IMR-90 (cell line): ENCODE measurements at regions not wholly inside any gene's neighbourhood (a gene's known extent, or its start where the extent isn't known, plus 50 kb on each side); places are given as distances from the start of the nearest gene placed in this dataset.

Source experiments
- ATAC-seq: fragments of 200-7000 bp; cut with Tn5 transposase; 2 replicates; pipeline ENCODE4 v1.9.1; 2020; ENCODE audit warnings: low read depth, mild to moderate bottlenecking, moderate library complexity
- BruUV-seq: library from RNA; stranded (reverse); fragments of 400-500 nt; replicated peaks from 2 replicates; lab custom pipeline; 2021; lab: Mats Ljungman, UMichigan
- CTCF ChIA-PET: fragments of 300-600 bp; formaldehyde crosslinking; extraction: SDS; loops from one replicate; lab custom pipeline; 2021; ENCODE audit warnings: antibody characterized with exemption; lab: Yijun Ruan, JAX
- POLR2A ChIA-PET: fragments of 300-600 bp; sonication (Branson Sonifier 250); formaldehyde crosslinking; loops from one replicate; lab custom pipeline; 2022; ENCODE audit warnings: antibody characterized with exemption; ENCODE audit not compliant: unreplicated experiment; lab: Charles Lee
- DNase-seq: peaks from one replicate; pipeline ENCODE4 v3.0.0; 2013
- H2AFZ ChIP-seq: replicated peaks from 2 replicates; pipeline ENCODE3; 2013; ENCODE audit warnings: low read length, mild to moderate bottlenecking; ENCODE audit not compliant: poor library complexity
- H2AK5ac ChIP-seq: 2 replicates; pipeline ENCODE4 v1.6.1; 2013; ENCODE audit warnings: low read depth, low read length, inconsistent platforms
- H2AK9ac ChIP-seq: replicated peaks from 2 replicates; pipeline ENCODE3; 2013; ENCODE audit warnings: mild to moderate bottlenecking, low read depth, low read length, moderate library complexity; ENCODE audit not compliant: poor library complexity
- H2BK120ac ChIP-seq: 2 replicates; pipeline ENCODE4 v1.6.1; 2013; ENCODE audit warnings: low read depth, low read length, inconsistent platforms
- H2BK15ac ChIP-seq: 3 replicates; pipeline ENCODE4 v1.6.1; 2013; ENCODE audit warnings: low read depth, low read length, inconsistent platforms
- H2BK20ac ChIP-seq: 2 replicates; pipeline ENCODE4 v1.6.1; 2013; ENCODE audit warnings: low read depth, mild to moderate bottlenecking, inconsistent platforms, low read length, moderate library complexity
- H2BK5ac ChIP-seq: 2 replicates; pipeline ENCODE4 v1.6.1; 2013; ENCODE audit warnings: mild to moderate bottlenecking, low read depth, low read length, inconsistent platforms; ENCODE audit not compliant: poor library complexity, severe bottlenecking
- H3K14ac ChIP-seq: replicated peaks from 2 replicates; pipeline ENCODE4 v1.6.1; 2013; ENCODE audit warnings: low read depth, low read length, inconsistent platforms
- H3K18ac ChIP-seq: 2 replicates; pipeline ENCODE4 v1.6.1; 2013; ENCODE audit warnings: low read depth, low read length, control low read depth
- H3K23ac ChIP-seq: 2 replicates; pipeline ENCODE4 v1.6.1; 2013; ENCODE audit warnings: low read depth, low read length, inconsistent platforms
- H3K27ac ChIP-seq: 2 replicates; pipeline ENCODE4 v1.5.1; 2013; ENCODE audit warnings: mild to moderate bottlenecking, control low read depth, low read length; ENCODE audit not compliant: insufficient read depth
- H3K27me3 ChIP-seq: 2 replicates; pipeline ENCODE4 v1.6.1; 2013; ENCODE audit warnings: low read length; ENCODE audit not compliant: control insufficient read depth, insufficient read depth
- H3K36me3 ChIP-seq: 2 replicates; pipeline ENCODE4 v1.6.1; 2013; ENCODE audit warnings: low read length, mixed read lengths; ENCODE audit not compliant: control insufficient read depth, insufficient read depth
- H3K4ac ChIP-seq: 2 replicates; pipeline ENCODE4 v1.6.1; 2013; ENCODE audit warnings: low read depth, low read length, inconsistent platforms
- H3K4me1 ChIP-seq: 2 replicates; pipeline ENCODE4 v1.6.1; 2013; ENCODE audit warnings: low read length, mixed read lengths; ENCODE audit not compliant: control insufficient read depth, insufficient read depth
- H3K4me2 ChIP-seq: 2 replicates; pipeline ENCODE4 v1.6.1; 2013; ENCODE audit warnings: low read depth, mild to moderate bottlenecking, control low read depth, low read length, moderate library complexity
- H3K4me3 ChIP-seq: 2 replicates; pipeline ENCODE4 v1.5.1; 2013; ENCODE audit warnings: low read depth, mild to moderate bottlenecking, control low read depth, low read length, moderate library complexity; ENCODE audit not compliant: insufficient read depth
- H3K56ac ChIP-seq: 2 replicates; pipeline ENCODE4 v1.6.1; 2013; ENCODE audit warnings: low read length, inconsistent platforms; ENCODE audit not compliant: insufficient read depth; ENCODE audit errors: extremely low read depth
- H3K79me1 ChIP-seq, 2 experiments: 2 replicates each; pipeline ENCODE4 v1.6.1; 2013; ENCODE audit warnings: low read length in 2 of 2, inconsistent platforms in 1 of 2, low read depth in 1 of 2
- H3K9ac ChIP-seq: 2 replicates; pipeline ENCODE4 v1.6.1; 2013; ENCODE audit warnings: low read depth, low read length, control low read depth
- H3K9me1 ChIP-seq: 2 replicates; pipeline ENCODE4 v1.6.1; 2013; ENCODE audit warnings: low read length, inconsistent platforms; ENCODE audit not compliant: insufficient read depth
- H3K9me3 ChIP-seq: 2 replicates; pipeline ENCODE4 v1.6.1; 2013; ENCODE audit warnings: low read length; ENCODE audit not compliant: control insufficient read depth, insufficient read depth
- H4K20me1 ChIP-seq: 2 replicates; pipeline ENCODE4 v1.6.1; 2013; ENCODE audit warnings: low read length, inconsistent platforms; ENCODE audit not compliant: insufficient read depth
- H4K5ac ChIP-seq: 2 replicates; pipeline ENCODE4 v1.6.1; 2013; ENCODE audit warnings: mild to moderate bottlenecking, low read depth, low read length, control low read depth
- H4K8ac ChIP-seq, 2 experiments: 2 replicates each; pipeline ENCODE4 v1.6.1; 2013; ENCODE audit warnings: low read depth in 2 of 2, low read length in 2 of 2, control low read depth in 1 of 2, inconsistent platforms in 1 of 2
- H4K91ac ChIP-seq: 2 replicates; pipeline ENCODE4 v1.6.1; 2013; ENCODE audit warnings: low read depth, low read length, inconsistent platforms; ENCODE audit not compliant: insufficient read depth
- CEBPB ChIP-seq: IDR thresholded peaks from 2 replicates; pipeline ENCODE4 v1.6.1; 2012; ENCODE audit warnings: low read depth, low read length, improper control_type of control experiment
- FOS ChIP-seq: fragments of 150-350 bp; IDR thresholded peaks from 2 replicates; pipeline ENCODE4 v1.6.1; 2016; ENCODE audit warnings: low read depth, low read length
- MAFK ChIP-seq: IDR thresholded peaks from 2 replicates; pipeline ENCODE4 v1.6.1; 2012; ENCODE audit warnings: low read depth, low read length, improper control_type of control experiment
- MAZ ChIP-seq: IDR thresholded peaks from 2 replicates; pipeline ENCODE4 v1.6.1; 2012; ENCODE audit warnings: low read depth, mild to moderate bottlenecking, low read length, improper control_type of control experiment, moderate library complexity, borderline replicate concordance
- MXI1 ChIP-seq: IDR thresholded peaks from 2 replicates; pipeline ENCODE4 v1.6.1; 2012; ENCODE audit warnings: low read depth, mild to moderate bottlenecking, low read length, moderate library complexity, borderline replicate concordance
- NFE2L2 ChIP-seq: fragments of 150-350 bp; IDR thresholded peaks from 2 replicates; pipeline ENCODE4 v1.6.1; 2016; ENCODE audit warnings: low read depth, mild to moderate bottlenecking, low read length
- POLR2A ChIP-seq: IDR thresholded peaks from 2 replicates; pipeline ENCODE4 v1.6.1; 2012; ENCODE audit warnings: mild to moderate bottlenecking, low read depth, low read length
- RAD21 ChIP-seq: IDR thresholded peaks from 2 replicates; pipeline ENCODE4 v1.6.1; 2012; ENCODE audit warnings: low read length, improper control_type of control experiment
- RCOR1 ChIP-seq: IDR thresholded peaks from 2 replicates; pipeline ENCODE4 v1.6.1; 2012; ENCODE audit warnings: mild to moderate bottlenecking, low read length, improper control_type of control experiment; ENCODE audit not compliant: insufficient replicate concordance
- WGBS, 2 experiments: methylation state at CpG; one replicate each; pipeline versions ENCODE4 v1.1.5 to v1.1.7; 2013; ENCODE audit warnings: missing lambda C conversion rate in 2 of 2; ENCODE audit not compliant: insufficient read length in 1 of 2; ENCODE audit errors: extremely low coverage in 2 of 2; 5-methylcytosine and 5-hydroxymethylcytosine counted together
- dilution Hi-C: fragments of 300-500 bp; cut with HindIII; formaldehyde crosslinking; loops from one replicate; pipeline ENCODE4 v1.14.3; 2018; ENCODE audit warnings: low sequenced_read_pairs; ENCODE audit not compliant: unreplicated experiment
- in situ Hi-C: fragments of 300-500 bp; cut with MboI; formaldehyde crosslinking; loops from 3 replicates; pipeline ENCODE4 v1.14.3; 2019; ENCODE audit warnings: low sequenced_read_pairs, inconsistent platforms, mixed read lengths
- intact Hi-C: fragments of 100-400 bp; cut with micrococcal nuclease; formaldehyde crosslinking; loops from 2 replicates; pipeline ENCODE4 v1.10.0; 2022
- TF ChIP-seq, protein P1 (sequence below): conservative IDR thresholded peaks from 2 replicates; pipeline ENCODE4 v1.5.1; 2012; ENCODE audit warnings: mild to moderate bottlenecking, low read depth, low read length, improper control_type of control experiment
- TF ChIP-seq, protein P2 (sequence below): fragments of 150-350 bp; IDR thresholded peaks from 2 replicates; pipeline ENCODE4 v1.6.1; 2017; ENCODE audit warnings: mild to moderate bottlenecking, antibody characterized with exemption, low read length, low read depth

GRCh38 chr3:25906132-25906906, 116.4 kb downstream of the OXSM start:
- H3K56ac ChIP-seq, result no peak overlapping the region
- in situ Hi-C loops, result no loop called here
- peaks cover 2% of the 10 kb centered on the region; the same call in 1 of the 2 replicates for H3K4me1 ChIP-seq
- H3K23ac ChIP-seq, result no peak overlapping the region
- H3K18ac ChIP-seq, result no peak overlapping the region
- peak; percentile 87 for TF ChIP-seq MAFK
- TF ChIP-seq, protein P1, sequence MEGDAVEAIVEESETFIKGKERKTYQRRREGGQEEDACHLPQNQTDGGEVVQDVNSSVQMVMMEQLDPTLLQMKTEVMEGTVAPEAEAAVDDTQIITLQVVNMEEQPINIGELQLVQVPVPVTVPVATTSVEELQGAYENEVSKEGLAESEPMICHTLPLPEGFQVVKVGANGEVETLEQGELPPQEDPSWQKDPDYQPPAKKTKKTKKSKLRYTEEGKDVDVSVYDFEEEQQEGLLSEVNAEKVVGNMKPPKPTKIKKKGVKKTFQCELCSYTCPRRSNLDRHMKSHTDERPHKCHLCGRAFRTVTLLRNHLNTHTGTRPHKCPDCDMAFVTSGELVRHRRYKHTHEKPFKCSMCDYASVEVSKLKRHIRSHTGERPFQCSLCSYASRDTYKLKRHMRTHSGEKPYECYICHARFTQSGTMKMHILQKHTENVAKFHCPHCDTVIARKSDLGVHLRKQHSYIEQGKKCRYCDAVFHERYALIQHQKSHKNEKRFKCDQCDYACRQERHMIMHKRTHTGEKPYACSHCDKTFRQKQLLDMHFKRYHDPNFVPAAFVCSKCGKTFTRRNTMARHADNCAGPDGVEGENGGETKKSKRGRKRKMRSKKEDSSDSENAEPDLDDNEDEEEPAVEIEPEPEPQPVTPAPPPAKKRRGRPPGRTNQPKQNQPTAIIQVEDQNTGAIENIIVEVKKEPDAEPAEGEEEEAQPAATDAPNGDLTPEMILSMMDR, result no peak
- no peak for TF ChIP-seq MXI1
- TF ChIP-seq NFE2L2, result no peak
- no peak for TF ChIP-seq FOS
- TF ChIP-seq RAD21, result no peak
- no peak for TF ChIP-seq MAZ
- TF ChIP-seq RCOR1, result no peak
- peak; percentile 14; the same call in 1 of the 2 replicates for TF ChIP-seq CEBPB
- TF ChIP-seq, protein P2, sequence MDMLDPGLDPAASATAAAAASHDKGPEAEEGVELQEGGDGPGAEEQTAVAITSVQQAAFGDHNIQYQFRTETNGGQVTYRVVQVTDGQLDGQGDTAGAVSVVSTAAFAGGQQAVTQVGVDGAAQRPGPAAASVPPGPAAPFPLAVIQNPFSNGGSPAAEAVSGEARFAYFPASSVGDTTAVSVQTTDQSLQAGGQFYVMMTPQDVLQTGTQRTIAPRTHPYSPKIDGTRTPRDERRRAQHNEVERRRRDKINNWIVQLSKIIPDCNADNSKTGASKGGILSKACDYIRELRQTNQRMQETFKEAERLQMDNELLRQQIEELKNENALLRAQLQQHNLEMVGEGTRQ, result no peak
- TF ChIP-seq POLR2A, result no peak
- no peak overlapping the region for H2BK120ac ChIP-seq
- no peak overlapping the region for H3K9ac ChIP-seq
- no peak overlapping the region for H4K91ac ChIP-seq
- no peak overlapping the region for H2BK15ac ChIP-seq
- H2AK9ac ChIP-seq, result no peak overlapping the region
- no peak overlapping the region for H2BK5ac ChIP-seq
- dilution Hi-C loops, result no loop called here
- H3K14ac ChIP-seq, result no peak overlapping the region
- no peaks in the 10 kb centered on the region for H3K9me1 ChIP-seq
- no CpG with 5 or more reads among the region's 4 CpGs for WGBS, 2 experiments
- no peaks in the 10 kb centered on the region for H3K9me3 ChIP-seq
- CTCF ChIA-PET, result no interaction called here
- H3K4me3 ChIP-seq, result no peak overlapping the region
- H3K4ac ChIP-seq, result no peak overlapping the region
- no peak overlapping the region for H3K27ac ChIP-seq
- DNase-seq, result peak; percentile 16
- H2AK5ac ChIP-seq, result no peak overlapping the region
- no peak overlapping the region for H4K8ac ChIP-seq
- H4K5ac ChIP-seq, result no peak overlapping the region
- H3K4me2 ChIP-seq, result no peak overlapping the region
- H3K36me3 ChIP-seq, result no peaks in the 10 kb centered on the region
- no peak overlapping the region for H2BK20ac ChIP-seq
- no TSS peak for BruUV-seq
- H3K79me1 ChIP-seq, result no peaks in the 10 kb centered on the region
- no peaks in the 10 kb centered on the region for H4K20me1 ChIP-seq
- no peak overlapping the region for H2AFZ ChIP-seq
- no peaks in the 10 kb centered on the region for H3K27me3 ChIP-seq
- no peak; the same call in 1 of the 2 replicates for ATAC-seq
- POLR2A ChIA-PET, result no interaction called here
- intact Hi-C loops, result no loop called here
